ENCODE measurements at regions not wholly inside any gene's neighbourhood (a gene's known extent, or its start where the extent isn't known, plus 50 kb on each side); places are given as distances from the start of the nearest gene placed in this dataset.

- intact Hi-C loops (cut with DNase I, micrococcal nuclease): no loop called here
- DNase-seq (no peak), ATAC-seq (no peak)
Measured at GRCh38 chr10:4736608-4737007, 89.4 kb upstream of the AKR1E2 start.

GRCh38 chr10:4736183-4736582 lies 89.8 kb upstream of the AKR1E2 start:
- ATAC-seq: no peak
- intact Hi-C loops (cut with DNase I, micrococcal nuclease): no loop called here
- no peak for DNase-seq

- no peak for DNase-seq
- intact Hi-C loops (cut with DNase I, micrococcal nuclease): no loop called here
- no peak for ATAC-seq
Measured at GRCh38 chr10:4733843-4734224, 92.2 kb upstream of the AKR1E2 start.

GRCh38 chr10:4733150-4733842 lies 92.7 kb upstream of the AKR1E2 start:
- ATAC-seq: no peak
- intact Hi-C loops (cut with DNase I, micrococcal nuclease): no loop called here
- DNase-seq: no peak

GRCh38 chr10:4730998-4731397 lies 95.0 kb upstream of the AKR1E2 start:
- intact Hi-C loops (cut with DNase I, micrococcal nuclease): no loop called here
- DNase-seq (no peak), ATAC-seq (no peak)

GRCh38 chr10:4725917-4726606 lies 99.9 kb upstream of the AKR1E2 start:
- ATAC-seq: peak; percentile 75
- no peak for DNase-seq
- intact Hi-C loops (cut with DNase I, micrococcal nuclease): no loop called here

GRCh38 chr10:4723860-4724259 lies 102.1 kb upstream of the AKR1E2 start:
- no peak for ATAC-seq
- intact Hi-C loops (cut with DNase I, micrococcal nuclease): no loop called here
- DNase-seq: no peak

- DNase-seq (no peak), ATAC-seq (no peak)
- intact Hi-C loops (cut with DNase I, micrococcal nuclease): no loop called here
Measured at GRCh38 chr10:4721999-4722753, 103.8 kb upstream of the AKR1E2 start.

GRCh38 chr10:4720463-4720862 lies 105.5 kb upstream of the AKR1E2 start:
- DNase-seq: no peak
- intact Hi-C loops (cut with DNase I, micrococcal nuclease): no loop called here
- ATAC-seq: no peak

- ATAC-seq: no peak
- no peak for DNase-seq
- intact Hi-C loops (cut with DNase I, micrococcal nuclease): no loop called here
Measured at GRCh38 chr10:4719671-4720070, 106.3 kb upstream of the AKR1E2 start.

- DNase-seq: no peak
Measured at GRCh38 chr10:4719036-4719435, 107.0 kb upstream of the AKR1E2 start.

GRCh38 chr10:4718544-4718943 lies 107.5 kb upstream of the AKR1E2 start:
- no peak for ATAC-seq
- no peak for DNase-seq
- intact Hi-C loops (cut with DNase I, micrococcal nuclease): no loop called here

More at GRCh38 chr10:4719036-4719435, 107.0 kb upstream of the AKR1E2 start:
- intact Hi-C loops (cut with DNase I, micrococcal nuclease): no loop called here
- no peak for ATAC-seq

- intact Hi-C loops (cut with DNase I, micrococcal nuclease): no loop called here
- no peak for ATAC-seq
- no peak for DNase-seq
Measured at GRCh38 chr10:4717670-4718069, 108.3 kb upstream of the AKR1E2 start.

- peak; percentile 66 for ATAC-seq
- intact Hi-C loops (cut with DNase I, micrococcal nuclease): no loop called here
- no peak for DNase-seq
Measured at GRCh38 chr10:4710858-4711257, 115.1 kb upstream of the AKR1E2 start.

GRCh38 chr10:4708123-4708759 lies 117.8 kb upstream of the AKR1E2 start:
- intact Hi-C loops (cut with DNase I, micrococcal nuclease): no loop called here
- no peak for ATAC-seq

GRCh38 chr10:4707221-4707620 lies 118.8 kb upstream of the AKR1E2 start:
- ATAC-seq: no peak
- intact Hi-C loops (cut with DNase I, micrococcal nuclease): no loop called here
- no peak for DNase-seq

More at GRCh38 chr10:4708123-4708759, 117.8 kb upstream of the AKR1E2 start:
- no peak for DNase-seq

- peak; percentile 68 for ATAC-seq
- intact Hi-C loops (cut with DNase I, micrococcal nuclease): no loop called here
- peak in 1 of 2 donors; percentile 27 for DNase-seq
Measured at GRCh38 chr10:4704034-4704545, 121.9 kb upstream of the AKR1E2 start.

GRCh38 chr10:4701016-4701415 lies 125.0 kb upstream of the AKR1E2 start:
- ATAC-seq (no peak), DNase-seq (no peak)
- intact Hi-C loops (cut with DNase I, micrococcal nuclease): no loop called here

GRCh38 chr10:4699950-4700730 lies 125.9 kb upstream of the AKR1E2 start:
- no peak for ATAC-seq
- no peak for DNase-seq
- intact Hi-C loops (cut with DNase I, micrococcal nuclease): no loop called here
